ENCODE measurements at regions not wholly inside any gene's neighbourhood (a gene's known extent, or its start where the extent isn't known, plus 50 kb on each side); places are given as distances from the start of the nearest gene placed in this dataset.
A peak's percentile ranks its signal among the peaks of the same experiment; 100 is the strongest.

DNA sequence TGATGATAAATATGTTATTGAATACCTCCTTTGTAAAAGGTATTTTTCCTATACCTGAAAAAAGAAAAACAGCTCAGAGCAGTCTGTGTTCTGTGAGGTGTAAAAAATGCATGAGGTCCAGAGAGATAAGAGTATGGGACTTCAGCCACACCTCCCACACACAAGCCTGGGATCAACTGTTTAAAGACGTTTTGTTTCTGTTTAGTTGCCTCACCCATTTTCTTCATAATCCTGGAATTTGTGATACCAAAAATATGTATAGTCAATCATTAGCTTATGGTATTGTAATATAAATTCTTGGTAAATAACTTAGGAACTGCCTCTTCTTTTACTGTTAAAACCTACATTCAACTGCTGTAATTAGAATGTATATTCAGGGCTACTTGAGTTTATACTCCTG is 1322.9 kb upstream of the TMEFF2 start:
- Mint-ChIP-seq H3K36me3 (no peaks in the 10 kb centered on the region), H3K9me3 (peaks cover 10% of the 10 kb centered on the region), H3K27me3 (no peaks in the 10 kb centered on the region), H3K4me1 (peaks cover 8% of the 10 kb centered on the region), H3K4me3 (no peak overlapping the region), H3K27ac (peak overlapping the region; percentile 55)
- DNase-seq = no peak

DNA sequence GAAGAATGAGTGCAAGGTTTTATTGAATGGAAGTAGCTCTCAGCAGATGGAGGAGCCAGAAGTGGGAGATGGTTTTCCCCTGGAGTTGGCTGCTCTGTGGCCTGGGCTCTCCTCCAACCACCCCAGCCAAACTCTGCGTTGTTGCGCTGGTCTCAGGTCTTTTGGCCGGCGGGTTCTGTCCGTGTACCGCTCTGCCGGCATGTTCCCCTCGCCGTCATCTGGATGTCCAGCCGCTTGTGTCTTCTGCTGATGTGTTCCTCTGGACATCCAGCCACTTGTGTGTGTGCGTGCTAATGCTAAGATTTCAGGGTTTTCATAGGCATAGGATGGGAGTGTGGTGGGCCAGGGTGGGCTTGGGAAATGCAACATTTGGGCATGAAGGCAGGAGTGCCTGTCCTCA is 1311.3 kb upstream of the TMEFF2 start:
- no peaks in the 10 kb centered on the region for H3K36me3 Mint-ChIP-seq
- H3K27me3 Mint-ChIP-seq = no peaks in the 10 kb centered on the region
- no peak overlapping the region for H3K4me3 Mint-ChIP-seq
- no peak for DNase-seq
- no peaks in the 10 kb centered on the region for H3K4me1 Mint-ChIP-seq
- no peak overlapping the region for H3K27ac Mint-ChIP-seq
- H3K9me3 Mint-ChIP-seq = no peaks in the 10 kb centered on the region

DNA sequence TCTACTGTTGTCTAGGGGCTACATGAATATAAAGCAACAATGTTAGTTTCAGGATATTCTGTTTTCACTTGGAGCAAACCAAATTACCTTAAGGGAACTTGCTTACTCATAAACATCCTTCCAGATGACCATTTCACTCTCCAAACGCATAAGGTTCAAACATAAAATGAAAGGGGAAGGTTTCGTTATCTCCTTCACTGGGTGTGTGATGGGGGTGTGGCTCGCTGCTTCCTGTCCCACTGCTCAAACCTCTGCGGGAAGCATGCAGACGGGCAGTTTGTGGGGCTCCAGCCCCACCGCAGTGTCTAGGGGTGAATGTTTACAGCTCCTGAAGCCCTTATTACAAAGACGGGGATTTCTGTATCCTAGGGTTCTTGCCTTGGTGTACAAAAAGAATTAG is 1310.9 kb upstream of the TMEFF2 start:
- Mint-ChIP-seq H3K27ac (no peak overlapping the region), H3K36me3 (no peaks in the 10 kb centered on the region), H3K27me3 (no peaks in the 10 kb centered on the region), H3K4me1 (no peaks in the 10 kb centered on the region), H3K4me3 (no peak overlapping the region), H3K9me3 (no peaks in the 10 kb centered on the region)
- no peak for DNase-seq

DNA sequence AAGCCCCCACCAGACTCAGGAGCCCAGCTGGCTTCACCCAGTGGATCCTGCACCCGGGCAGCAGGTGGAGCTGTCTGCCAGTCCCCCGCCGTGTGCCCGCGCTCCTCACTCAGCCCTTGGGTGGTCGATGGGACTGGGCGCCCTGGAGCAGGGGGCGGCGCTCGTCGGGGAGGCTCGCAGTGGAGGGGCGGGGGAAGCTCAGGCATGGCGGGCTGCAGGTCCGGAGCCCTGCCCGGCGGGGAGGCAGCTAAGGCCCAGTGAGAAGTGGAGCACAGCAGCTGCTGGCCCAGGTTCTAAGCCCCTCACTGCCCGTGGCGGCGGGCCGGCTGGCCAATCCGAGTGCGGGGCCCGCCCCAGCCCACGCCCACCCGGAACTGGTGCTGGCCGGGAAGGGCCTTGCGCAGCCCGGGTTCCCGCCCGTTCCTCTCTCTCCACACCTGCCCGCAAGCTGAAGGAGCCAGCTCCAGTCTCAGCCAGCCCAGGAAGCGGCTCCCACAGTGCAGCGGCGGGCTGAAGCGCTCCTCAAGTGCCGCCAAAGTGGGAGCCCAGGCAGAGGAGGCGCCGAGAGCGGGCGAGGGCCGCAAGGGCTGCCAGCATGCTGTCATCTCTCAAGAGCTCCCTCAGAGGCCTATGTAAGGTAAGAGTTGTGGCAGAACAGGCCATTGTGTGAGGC is 1307.8 kb upstream of the TMEFF2 start:
- no peak overlapping the region for H3K4me3 Mint-ChIP-seq
- no peaks in the 10 kb centered on the region for H3K4me1 Mint-ChIP-seq
- no peak for DNase-seq
- H3K9me3 Mint-ChIP-seq = no peaks in the 10 kb centered on the region
- no peaks in the 10 kb centered on the region for H3K36me3 Mint-ChIP-seq
- no peaks in the 10 kb centered on the region for H3K27me3 Mint-ChIP-seq
- no peak overlapping the region for H3K27ac Mint-ChIP-seq

DNA sequence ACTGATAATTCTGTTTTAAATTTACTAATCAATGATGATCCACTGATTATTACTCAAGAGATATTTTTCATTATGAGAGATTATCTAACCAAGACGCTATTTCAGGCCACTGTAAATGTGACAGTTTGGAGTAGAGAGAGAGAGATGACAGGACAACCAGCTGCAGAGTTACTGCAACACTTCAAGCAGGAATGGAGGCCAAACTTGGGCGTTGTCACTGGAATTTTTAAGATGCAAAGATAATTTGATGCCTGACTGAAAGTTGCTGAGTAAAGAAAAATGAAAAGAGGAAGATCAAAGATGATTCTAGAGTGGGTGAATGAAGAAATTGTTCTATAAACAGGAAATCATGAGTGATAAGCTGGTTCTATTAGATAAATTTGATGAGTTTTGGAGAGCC is 1302.1 kb upstream of the TMEFF2 start:
- no peaks in the 10 kb centered on the region for H3K27me3 Mint-ChIP-seq
- H3K9me3 Mint-ChIP-seq = no peaks in the 10 kb centered on the region
- no peak overlapping the region for H3K27ac Mint-ChIP-seq
- no peaks in the 10 kb centered on the region for H3K4me1 Mint-ChIP-seq
- H3K36me3 Mint-ChIP-seq = no peaks in the 10 kb centered on the region
- no peak for DNase-seq
- no peak overlapping the region for H3K4me3 Mint-ChIP-seq

DNA sequence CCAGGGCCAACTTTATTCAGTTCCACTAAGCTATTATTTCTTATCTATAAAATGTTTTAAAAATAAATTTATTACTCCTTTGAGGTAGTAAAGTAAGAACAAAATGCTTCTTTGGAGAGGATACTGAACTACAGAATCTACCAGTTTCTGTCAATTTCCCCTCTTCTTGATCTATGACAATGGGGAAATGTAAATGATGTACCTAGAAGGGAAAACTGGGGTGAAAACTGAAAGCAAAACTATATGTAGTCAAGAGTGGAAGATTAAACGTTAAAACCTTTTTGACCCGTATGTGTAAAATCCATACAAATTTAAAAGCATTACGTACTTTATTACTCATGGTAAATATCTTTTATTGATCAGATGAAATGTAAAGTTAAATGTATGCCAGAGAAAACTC is 1287.8 kb upstream of the TMEFF2 start:
- Mint-ChIP-seq H3K4me1 (peaks cover 10% of the 10 kb centered on the region), H3K36me3 (peaks cover 6% of the 10 kb centered on the region), H3K4me3 (peak overlapping the region; percentile 52), H3K27me3 (no peaks in the 10 kb centered on the region), H3K27ac (peak overlapping the region; percentile 57), H3K9me3 (peaks cover 2% of the 10 kb centered on the region)
- no peak for DNase-seq

DNA sequence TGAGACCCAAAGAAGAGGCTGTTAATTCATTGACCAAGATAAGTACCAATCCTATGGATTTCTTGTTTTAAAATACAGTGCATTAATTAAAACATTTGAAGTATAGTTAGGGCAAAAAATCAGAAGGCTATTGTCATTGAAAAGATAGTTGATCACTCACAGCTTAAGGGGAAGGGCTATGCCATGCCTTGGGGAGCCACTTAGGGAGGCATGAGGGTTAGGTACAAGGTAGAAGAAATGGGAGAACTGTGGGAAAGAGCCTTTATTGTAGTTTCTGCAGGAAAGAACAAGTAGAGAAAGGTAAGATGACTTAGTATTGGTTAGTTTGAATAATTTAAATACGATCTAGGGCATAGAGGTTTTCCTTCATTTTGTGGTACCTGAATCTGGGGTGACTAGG is 1285.5 kb upstream of the TMEFF2 start:
- no peak for DNase-seq
- Mint-ChIP-seq H3K27me3 (no peaks in the 10 kb centered on the region), H3K9me3 (peaks cover 1% of the 10 kb centered on the region), H3K4me1 (peaks cover 27% of the 10 kb centered on the region), H3K36me3 (peaks cover 8% of the 10 kb centered on the region), H3K27ac (no peak overlapping the region), H3K4me3 (no peak overlapping the region)

DNA sequence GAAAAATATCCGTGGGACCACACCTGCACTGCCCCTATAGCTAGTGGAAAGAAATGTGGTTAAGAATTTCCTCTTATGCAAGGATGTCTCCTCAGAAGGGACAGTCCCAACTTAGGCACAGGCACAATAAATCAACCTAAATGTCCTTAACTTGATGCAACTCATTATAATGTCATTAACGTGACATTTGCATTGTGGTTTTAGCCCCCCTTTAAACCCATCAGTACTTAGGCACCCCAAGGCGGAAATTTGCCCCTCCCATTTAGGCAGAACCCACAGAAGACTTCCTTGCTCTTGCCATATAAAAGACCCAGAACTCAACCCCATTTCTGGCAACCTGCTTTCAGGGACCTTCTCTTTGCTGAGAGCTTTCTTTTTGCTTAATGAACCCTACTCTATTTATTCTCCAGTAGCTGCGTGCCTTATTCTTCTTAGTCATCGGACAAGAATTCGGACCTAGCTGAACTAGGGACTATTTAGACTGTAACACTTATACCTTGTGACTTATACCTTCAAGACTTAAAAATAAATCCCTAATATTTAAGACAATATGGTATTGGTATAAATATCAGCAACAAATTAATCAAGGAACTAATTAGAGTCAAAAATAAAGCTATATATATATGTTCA is 1281.6 kb upstream of the TMEFF2 start:
- Mint-ChIP-seq H3K4me3 (peak overlapping the region; percentile 32), H3K4me1 (peaks cover 22% of the 10 kb centered on the region), H3K9me3 (peaks cover 7% of the 10 kb centered on the region), H3K36me3 (peaks cover 15% of the 10 kb centered on the region), H3K27me3 (no peaks in the 10 kb centered on the region), H3K27ac (peak overlapping the region; percentile 84)
- DNase-seq = peak; percentile 31

DNA sequence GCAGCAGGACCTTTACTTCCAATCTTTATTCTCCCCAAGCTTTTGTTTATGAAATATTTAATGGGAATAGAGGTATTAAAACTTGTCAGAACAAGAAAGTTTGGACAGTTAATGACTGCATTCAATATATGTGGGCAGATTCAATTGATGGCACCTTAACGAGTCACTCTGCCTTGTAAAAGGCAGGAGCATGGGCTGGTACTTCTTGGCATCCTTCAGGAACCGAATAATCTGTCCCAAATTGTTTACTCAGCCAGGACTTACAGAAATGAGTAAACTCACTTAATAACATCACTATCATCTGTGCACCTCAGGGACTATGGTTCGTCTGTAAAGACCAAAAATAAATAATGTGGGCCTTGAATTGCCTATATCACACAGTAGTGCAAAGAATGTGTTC is 1280.3 kb upstream of the TMEFF2 start:
- Mint-ChIP-seq H3K27ac (peak overlapping the region; percentile 73), H3K4me1 (peaks cover 23% of the 10 kb centered on the region), H3K9me3 (peaks cover 10% of the 10 kb centered on the region), H3K36me3 (peaks cover 12% of the 10 kb centered on the region), H3K27me3 (no peaks in the 10 kb centered on the region), H3K4me3 (no peak overlapping the region)
- no peak for DNase-seq

DNA sequence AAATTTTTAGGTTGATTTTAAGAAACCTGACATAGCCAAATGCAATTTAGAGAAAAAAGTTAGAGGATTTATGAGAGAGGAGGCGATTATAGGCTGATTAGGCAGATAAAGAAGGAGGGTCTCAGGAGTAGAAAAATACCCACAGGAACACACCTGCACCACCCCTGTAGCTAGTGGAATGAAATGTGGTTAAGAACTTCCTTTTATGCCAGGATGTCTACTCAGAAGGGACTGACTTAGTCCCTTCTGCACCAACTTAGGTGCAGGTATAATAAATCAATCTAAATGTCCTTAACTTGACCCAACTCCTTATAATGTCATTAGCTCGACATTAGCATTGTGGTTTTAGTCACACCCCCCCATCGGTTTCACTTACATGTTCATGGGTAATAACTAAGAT is 1274.5 kb upstream of the TMEFF2 start:
- Mint-ChIP-seq H3K4me3 (no peak overlapping the region), H3K9me3 (peaks cover 17% of the 10 kb centered on the region), H3K36me3 (peaks cover 2% of the 10 kb centered on the region), H3K27ac (no peak overlapping the region), H3K27me3 (no peaks in the 10 kb centered on the region), H3K4me1 (peaks cover 18% of the 10 kb centered on the region)
- no peak for DNase-seq

DNA sequence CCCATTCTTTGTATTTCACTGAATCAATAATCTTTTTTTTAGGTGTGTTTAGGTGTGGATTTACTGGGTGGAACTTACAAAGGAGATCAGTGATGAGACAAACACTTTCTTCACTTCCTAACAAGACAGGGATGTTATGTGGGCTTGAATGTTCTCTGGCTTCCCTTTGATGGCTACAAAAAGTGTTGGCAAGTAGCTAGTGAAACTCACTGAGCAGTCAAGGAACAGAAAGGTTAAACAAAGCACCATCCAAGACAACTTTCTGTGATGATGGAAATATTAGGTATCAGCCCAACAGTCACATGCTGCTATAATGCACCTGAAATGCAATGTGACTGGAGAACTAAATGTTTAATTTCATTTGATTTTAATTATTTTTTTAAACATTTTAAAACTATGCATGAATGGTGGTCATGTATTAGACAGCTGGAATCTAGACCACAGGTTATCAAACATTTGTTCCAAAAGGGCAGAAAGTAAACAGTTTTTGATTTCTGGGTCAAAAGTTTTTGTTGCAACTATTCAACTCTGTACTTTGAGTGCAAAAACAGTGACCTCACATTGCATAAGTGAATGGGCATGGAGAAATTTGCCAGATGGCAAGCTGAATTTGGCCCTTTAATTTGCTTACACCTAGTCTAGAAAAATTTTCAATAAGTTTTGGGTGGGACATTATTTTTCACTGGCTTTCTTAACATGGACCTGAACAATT is 1272.7 kb upstream of the TMEFF2 start:
- Mint-ChIP-seq H3K36me3 (peaks cover 2% of the 10 kb centered on the region), H3K27ac (no peak overlapping the region), H3K27me3 (no peaks in the 10 kb centered on the region), H3K4me1 (peaks cover 18% of the 10 kb centered on the region), H3K4me3 (no peak overlapping the region), H3K9me3 (peaks cover 14% of the 10 kb centered on the region)
- no peak for DNase-seq

DNA sequence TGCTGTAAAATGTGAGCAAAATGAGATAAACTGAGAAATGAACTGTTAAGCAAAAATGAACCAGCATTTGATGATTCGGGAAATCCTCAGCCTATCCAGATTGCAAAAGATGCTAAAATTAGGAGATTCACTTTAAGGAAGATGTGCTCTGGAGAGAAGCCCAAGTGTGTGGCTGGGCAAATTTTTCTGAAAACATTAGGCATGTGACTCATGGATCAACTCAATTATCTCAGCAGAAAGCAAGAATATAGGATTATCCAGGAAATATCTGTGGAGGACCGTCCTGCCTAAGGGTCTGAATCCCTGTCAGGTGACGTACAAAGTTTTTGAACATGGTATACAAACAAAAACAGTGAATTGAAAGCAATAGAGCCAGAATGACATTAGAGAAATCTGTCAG is 1268.3 kb upstream of the TMEFF2 start:
- Mint-ChIP-seq H3K27ac (no peak overlapping the region), H3K27me3 (no peaks in the 10 kb centered on the region), H3K9me3 (peaks cover 7% of the 10 kb centered on the region), H3K36me3 (no peaks in the 10 kb centered on the region), H3K4me3 (no peak overlapping the region), H3K4me1 (peaks cover 6% of the 10 kb centered on the region)
- DNase-seq = no peak

DNA sequence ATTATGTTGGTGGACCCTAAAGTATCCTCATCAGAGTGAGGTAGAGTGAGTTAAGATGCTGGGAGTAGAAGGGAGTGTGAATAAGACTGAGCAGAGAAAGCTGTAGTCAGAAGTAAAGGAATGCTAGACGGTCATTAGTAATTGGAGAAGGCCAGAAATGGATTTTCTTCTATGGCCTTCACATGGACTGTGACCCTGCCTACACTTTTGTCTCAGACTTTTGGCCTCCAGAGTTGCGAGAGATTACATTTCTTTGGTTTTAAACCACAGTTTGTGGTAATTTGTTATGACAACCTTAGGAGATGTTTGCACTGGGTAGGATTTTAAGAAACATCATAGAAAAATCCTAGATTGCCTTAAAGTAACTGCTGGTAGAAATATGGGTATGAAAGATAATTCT is 1267.7 kb upstream of the TMEFF2 start:
- Mint-ChIP-seq H3K36me3 (no peaks in the 10 kb centered on the region), H3K4me3 (no peak overlapping the region), H3K9me3 (peaks cover 7% of the 10 kb centered on the region), H3K4me1 (peaks cover 3% of the 10 kb centered on the region), H3K27ac (no peak overlapping the region), H3K27me3 (no peaks in the 10 kb centered on the region)
- DNase-seq = no peak

DNA sequence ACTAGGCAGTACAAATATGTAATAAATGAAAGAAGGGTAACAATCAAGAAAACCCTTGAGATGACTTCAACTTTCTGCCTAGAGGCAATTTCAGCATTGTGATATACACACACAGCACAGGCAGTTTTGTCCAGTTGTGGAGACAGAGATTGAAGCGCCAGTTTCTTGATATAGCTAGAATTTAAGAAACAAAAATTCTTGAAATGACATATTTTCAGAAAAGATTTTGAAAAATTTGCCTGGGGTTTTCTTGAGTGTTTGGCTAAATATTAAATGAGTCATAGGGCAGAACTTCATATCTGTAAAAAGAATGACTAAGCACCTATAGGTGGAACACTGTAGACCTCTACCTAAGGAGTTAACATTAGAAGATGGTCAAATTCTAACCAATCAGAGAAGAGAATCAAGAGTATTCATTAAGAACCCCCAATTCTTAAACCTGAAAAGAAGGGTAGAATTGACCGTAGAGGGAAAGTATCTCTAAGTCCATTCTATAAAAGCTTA is 1266.8 kb upstream of the TMEFF2 start:
- no peak overlapping the region for H3K27ac Mint-ChIP-seq
- H3K4me1 Mint-ChIP-seq = no peaks in the 10 kb centered on the region
- no peak overlapping the region for H3K4me3 Mint-ChIP-seq
- no peaks in the 10 kb centered on the region for H3K27me3 Mint-ChIP-seq
- H3K9me3 Mint-ChIP-seq = peaks cover 7% of the 10 kb centered on the region
- H3K36me3 Mint-ChIP-seq = no peaks in the 10 kb centered on the region
- no peak for DNase-seq

DNA sequence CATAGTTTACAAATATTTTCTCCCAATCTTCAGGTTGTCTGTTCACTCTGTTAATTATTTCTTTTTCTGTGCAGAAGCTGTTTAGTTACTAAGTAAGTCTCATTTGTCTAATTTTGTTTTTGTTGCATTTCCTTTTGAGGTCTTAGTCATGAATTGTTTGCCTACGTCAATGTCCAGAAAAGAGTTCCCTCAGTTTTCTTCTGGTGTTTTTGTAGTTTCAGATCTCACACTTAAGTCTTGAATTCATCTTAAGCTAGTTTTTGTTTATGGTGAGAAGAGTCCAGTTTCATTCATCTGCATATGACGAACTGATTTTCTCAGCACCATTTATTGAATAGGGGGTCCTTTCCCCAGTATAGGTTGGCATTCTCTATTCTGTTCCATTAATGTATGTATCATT is 1252.2 kb upstream of the TMEFF2 start:
- Mint-ChIP-seq H3K36me3 (no peaks in the 10 kb centered on the region), H3K27ac (no peak overlapping the region), H3K9me3 (peaks cover 4% of the 10 kb centered on the region), H3K4me3 (no peak overlapping the region), H3K4me1 (no peaks in the 10 kb centered on the region), H3K27me3 (no peaks in the 10 kb centered on the region)
- no peak for DNase-seq
